Thyroid gland (tissue), 4 donors: ENCODE measurements at regions not wholly inside any gene's neighbourhood (a gene's known extent, or its start where the extent isn't known, plus 50 kb on each side); places are given as distances from the start of the nearest gene placed in this dataset.

Experiments
- CTCF ChIP-seq, 6 experiments: fragments of 200-600 bp in 3 of 6; fragments of 450-650 bp in 3 of 6; sonication (generic) in 3 of 6; IDR thresholded peaks; one replicate each; pipeline ENCODE4 v1.5.1; 2016 to 2019; ENCODE audit warnings: antibody characterized with exemption in 6 of 6, mild to moderate bottlenecking in 2 of 6, inconsistent platforms in 1 of 6, moderate library complexity in 1 of 6
- POLR2A ChIP-seq, 2 donors: fragments of 450-650 bp; IDR thresholded peaks; one replicate each; pipeline ENCODE4 v1.6.1; 2017; ENCODE audit warnings: antibody characterized with exemption in 2 of 2, mild to moderate bottlenecking in 2 of 2, moderate library complexity in 1 of 2

- TF ChIP-seq POLR2A (IDR thresholded peaks at IDR 0.05) (no peak), CTCF (IDR thresholded peaks at IDR 0.05) (no peak)
Measured at GRCh38 chr4:127505203-127505602, 127.6 kb upstream of the INTU start.
